OCI-LY7 (cell line): ENCODE measurements at regions not wholly inside any gene's neighbourhood (a gene's known extent, or its start where the extent isn't known, plus 50 kb on each side); places are given as distances from the start of the nearest gene placed in this dataset.

Source experiments
- BruUV-seq: library from RNA; stranded (reverse); fragments of 400-500 nt; replicated peaks from 2 replicates; lab custom pipeline; 2021; lab: Mats Ljungman, UMichigan
- CTCF ChIA-PET: fragments of 300-600 bp; sonication (Branson Sonifier 250); formaldehyde crosslinking; loops from one replicate; lab custom pipeline; 2022; ENCODE audit warnings: antibody characterized with exemption; ENCODE audit not compliant: unreplicated experiment; lab: Charles Lee
- POLR2A ChIA-PET: fragments of 300-600 bp; sonication (Branson Sonifier 250); formaldehyde crosslinking; loops from one replicate; lab custom pipeline; 2022; ENCODE audit warnings: antibody characterized with exemption; lab: Charles Lee
- DNase-seq: peaks from one replicate; pipeline ENCODE4 v3.0.0-alpha.2; 2015; ENCODE audit warnings: low spot score
- H2AFZ ChIP-seq: fragments of 200-600 bp; sonication (generic), shearing (Covaris generic); 2 replicates; pipeline ENCODE4 v1.6.1; 2014; ENCODE audit warnings: mild to moderate bottlenecking, antibody characterized with exemption, low read length, moderate library complexity
- H3K27ac ChIP-seq: fragments of 200-600 bp; sonication (generic); 2 replicates; pipeline ENCODE4 v1.5.1; 2014; ENCODE audit warnings: mixed run types, low read depth, mild to moderate bottlenecking, moderate library complexity, low read length, inconsistent platforms; ENCODE audit not compliant: poor library complexity, severe bottlenecking
- H3K36me3 ChIP-seq: fragments of 200-600 bp; sonication (generic); 2 replicates; pipeline ENCODE4 v1.6.1; 2014; ENCODE audit warnings: mild to moderate bottlenecking, antibody characterized with exemption, low read length, moderate library complexity, mixed read lengths; ENCODE audit not compliant: insufficient read depth
- H3K4me1 ChIP-seq: fragments of 200-600 bp; sonication (generic); 2 replicates; pipeline ENCODE4 v1.5.1; 2014; ENCODE audit warnings: mild to moderate bottlenecking, low read length; ENCODE audit not compliant: insufficient read depth, poor library complexity, severe bottlenecking
- H3K4me2 ChIP-seq: fragments of 200-600 bp; sonication (generic); 2 replicates; pipeline ENCODE4 v1.6.1; 2014; ENCODE audit warnings: mild to moderate bottlenecking, low read length
- H3K4me3 ChIP-seq: fragments of 200-600 bp; sonication (generic); 2 replicates; pipeline ENCODE4 v1.5.1; 2014; ENCODE audit warnings: mild to moderate bottlenecking, low read depth, low read length; ENCODE audit not compliant: poor library complexity, severe bottlenecking
- H3K79me2 ChIP-seq: fragments of 200-600 bp; sonication (generic); 2 replicates; pipeline ENCODE4 v1.6.1; 2016; ENCODE audit warnings: low read depth, mild to moderate bottlenecking, low read length, moderate library complexity, mixed read lengths; ENCODE audit not compliant: insufficient read depth
- H3K9me2 ChIP-seq: fragments of 200-600 bp; sonication (generic); 2 replicates; pipeline ENCODE4 v1.6.1; 2016; ENCODE audit warnings: mild to moderate bottlenecking, low read length, mixed read lengths; ENCODE audit not compliant: insufficient read depth
- H3K9me3 ChIP-seq: fragments of 200-600 bp; sonication (generic); 2 replicates; pipeline ENCODE4 v1.6.1; 2014; ENCODE audit warnings: mild to moderate bottlenecking, mixed run types, low read length, mixed read lengths
- H4K20me1 ChIP-seq: fragments of 200-600 bp; sonication (generic); 2 replicates; pipeline ENCODE4 v1.6.1; 2014; ENCODE audit warnings: mild to moderate bottlenecking, antibody characterized with exemption, low read length, moderate library complexity, mixed read lengths; ENCODE audit not compliant: insufficient read depth
- CTCF ChIP-seq: fragments of 200-600 bp; sonication (generic); conservative IDR thresholded peaks from 2 replicates; pipeline ENCODE4 v1.5.1; 2014; ENCODE audit warnings: mild to moderate bottlenecking, antibody characterized with exemption, low read length, moderate library complexity, mixed read lengths
- EZH2phosphoT487 ChIP-seq: fragments of 200-600 bp; sonication (generic); IDR thresholded peaks from 2 replicates; pipeline ENCODE4 v1.6.1; 2018; ENCODE audit warnings: low read depth, borderline replicate concordance, mild to moderate bottlenecking, mixed run types, antibody characterized with exemption, low read length, moderate library complexity, mixed read lengths
- intact Hi-C: fragments of 100-400 bp; cut with micrococcal nuclease; formaldehyde crosslinking; loops from one replicate; pipeline ENCODE4 v1.10.0; 2022; ENCODE audit not compliant: unreplicated experiment

GRCh38 chr15:77807611-77808010, 174.9 kb upstream of the LINGO1 start:
- H4K20me1 ChIP-seq, result no peaks in the 10 kb centered on the region
- H3K36me3 ChIP-seq, result no peaks in the 10 kb centered on the region
- no peaks in the 10 kb centered on the region for H3K4me1 ChIP-seq
- H3K79me2 ChIP-seq, result no peaks in the 10 kb centered on the region
- no peaks in the 10 kb centered on the region for H3K9me3 ChIP-seq
- intact Hi-C loops, result no loop called here
- H3K27ac ChIP-seq, result no peak overlapping the region
- ChIA-PET POLR2A (no interaction called here), CTCF (no interaction called here)
- DNase-seq, result no peak
- H3K4me3 ChIP-seq, result no peak overlapping the region
- H3K9me2 ChIP-seq, result no peaks in the 10 kb centered on the region
- no peak overlapping the region for H2AFZ ChIP-seq
- TF ChIP-seq EZH2phosphoT487, result no peak
- no peak for TF ChIP-seq CTCF
- BruUV-seq, result no TSS peak
- no peak overlapping the region for H3K4me2 ChIP-seq

DNA sequence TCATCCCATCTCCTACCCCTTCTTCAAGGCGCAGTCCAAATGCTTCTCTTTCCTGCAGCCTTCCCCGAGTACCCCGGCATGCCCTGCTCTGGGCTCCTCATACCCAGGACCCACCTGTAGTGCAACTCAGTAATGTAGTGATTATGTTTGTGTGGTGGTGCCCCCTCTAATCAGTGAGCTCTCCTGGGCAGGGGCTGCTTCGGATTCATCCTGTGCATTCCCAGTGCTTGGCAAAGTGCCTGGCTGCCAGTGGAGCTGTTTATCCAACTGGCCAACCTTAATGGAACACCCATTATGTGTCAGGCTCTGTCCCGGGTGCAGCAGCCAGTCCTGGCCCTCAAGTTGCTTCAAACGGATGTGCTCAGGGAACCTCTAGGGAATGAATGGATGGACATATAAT, 174.4 kb upstream of the LINGO1 start:
- H3K4me3 ChIP-seq, result no peak overlapping the region
- no peak for DNase-seq
- no peak overlapping the region for H3K4me2 ChIP-seq
- H3K36me3 ChIP-seq, result no peaks in the 10 kb centered on the region
- no TSS peak for BruUV-seq
- no peaks in the 10 kb centered on the region for H4K20me1 ChIP-seq
- no peak overlapping the region for H2AFZ ChIP-seq
- no peak overlapping the region for H3K27ac ChIP-seq
- H3K4me1 ChIP-seq, result no peaks in the 10 kb centered on the region
- ChIA-PET CTCF (no interaction called here), POLR2A (no interaction called here)
- TF ChIP-seq CTCF, result no peak
- TF ChIP-seq EZH2phosphoT487, result no peak
- intact Hi-C loops, result no loop called here
- no peaks in the 10 kb centered on the region for H3K79me2 ChIP-seq
- H3K9me3 ChIP-seq, result no peaks in the 10 kb centered on the region
- no peaks in the 10 kb centered on the region for H3K9me2 ChIP-seq

- ChIA-PET POLR2A (no interaction called here), CTCF (no interaction called here)
- Histone ChIP-seq H3K4me3 (no peak overlapping the region), H3K4me2 (no peak overlapping the region), H3K36me3 (no peaks in the 10 kb centered on the region), H3K9me2 (no peaks in the 10 kb centered on the region), H2AFZ (no peak overlapping the region), H3K79me2 (no peaks in the 10 kb centered on the region), H3K9me3 (no peaks in the 10 kb centered on the region), H3K4me1 (no peaks in the 10 kb centered on the region), H3K27ac (no peak overlapping the region), H4K20me1 (no peaks in the 10 kb centered on the region)
- BruUV-seq, result no TSS peak
- TF ChIP-seq CTCF, result no peak
- TF ChIP-seq EZH2phosphoT487, result no peak
- DNase-seq, result no peak
- intact Hi-C loops, result no loop called here
These were observed 171.5 kb upstream of the LINGO1 start for GRCh38 chr15:77804210-77804609.
